Stimulated activated CD8-positive, alpha-beta memory T cell treated with anti-CD3 and anti-CD28 coated beads, Interleukin-2, amount 100 ng/mL, for 48 hours (primary cell): ENCODE measurements at regions not wholly inside any gene's neighbourhood (a gene's known extent, or its start where the extent isn't known, plus 50 kb on each side); places are given as distances from the start of the nearest gene placed in this dataset.
"Not testable (repeated sequence)": the region's sequence is repeated elsewhere in the genome, so short reads cannot be mapped to it uniquely, and the experiment has no call there.

ENCODE experiments used
- DNase-seq, 2 donors: peaks; one replicate each; pipeline ENCODE4 v3.0.0-alpha.2; 2020; ENCODE audit warnings: low read depth in 2 of 2

GRCh38 chr7:155953781-155954549 lies 141.7 kb upstream of the SHH start:
- no peak for DNase-seq

GRCh38 chr7:155953501-155953778 lies 141.2 kb upstream of the SHH start:
- no peak for DNase-seq

GRCh38 chr7:155951554-155952158 lies 139.4 kb upstream of the SHH start:
- no peak for DNase-seq

- DNase-seq: no peak
Observed at GRCh38 chr7:155950898-155951553, 138.8 kb upstream of the SHH start.

- no peak for DNase-seq
Observed at GRCh38 chr7:155948845-155949244, 136.6 kb upstream of the SHH start.

- DNase-seq: no peak
Observed at GRCh38 chr7:155948423-155948822, 136.2 kb upstream of the SHH start.

GRCh38 chr7:155947051-155947450 lies 134.8 kb upstream of the SHH start:
- DNase-seq: no peak

GRCh38 chr7:155945670-155946325 lies 133.5 kb upstream of the SHH start:
- no peak for DNase-seq

GRCh38 chr7:155944901-155945300 lies 132.6 kb upstream of the SHH start:
- DNase-seq: no peak

GRCh38 chr7:155943251-155943899 lies 131.1 kb upstream of the SHH start:
- no peak for DNase-seq

- no peak for DNase-seq
Observed at GRCh38 chr7:155942226-155942950, 130.1 kb upstream of the SHH start.

- no peak for DNase-seq
Observed at GRCh38 chr7:155941688-155942087, 129.4 kb upstream of the SHH start.

GRCh38 chr7:155939350-155939749 lies 127.1 kb upstream of the SHH start:
- DNase-seq: no peak

- no peak for DNase-seq
Observed at GRCh38 chr7:155938129-155938528, 125.9 kb upstream of the SHH start.

- DNase-seq: no peak
Observed at GRCh38 chr7:155935726-155936125, 123.5 kb upstream of the SHH start.

- no peak for DNase-seq
Observed at GRCh38 chr7:155935005-155935557, 122.8 kb upstream of the SHH start.

- DNase-seq: not testable (repeated sequence)
Observed at GRCh38 chr7:155932324-155932723, 120.1 kb upstream of the SHH start.

- no peak for DNase-seq
Observed at GRCh38 chr7:155931396-155932085, 119.3 kb upstream of the SHH start.

- DNase-seq: no peak
Observed at GRCh38 chr7:155930527-155930926, 118.3 kb upstream of the SHH start.

GRCh38 chr7:155930061-155930460 lies 117.8 kb upstream of the SHH start:
- DNase-seq: no peak

GRCh38 chr7:155928583-155928982 lies 116.3 kb upstream of the SHH start:
- DNase-seq: no peak
